Right lobe of liver (tissue), 6 donors: ENCODE measurements at regions not wholly inside any gene's neighbourhood (a gene's known extent, or its start where the extent isn't known, plus 50 kb on each side); places are given as distances from the start of the nearest gene placed in this dataset.
"Not testable (repeated sequence)": the region's sequence is repeated elsewhere in the genome, so short reads cannot be mapped to it uniquely, and the experiment has no call there.

ENCODE experiments used
- ATAC-seq, 4 donors: fragments of 200-7000 bp; cut with Tn5 transposase; one replicate each; pipeline ENCODE4 v1.9.1; 2020; ENCODE audit warnings: mild to moderate bottlenecking in 4 of 4, moderate library complexity in 4 of 4
- DNase-seq, 3 donors: peaks; one replicate each; pipeline ENCODE4 v3.0.0-alpha.2; 2020
- H3K27ac ChIP-seq, 3 donors: fragments of 200-600 bp; one replicate each; pipeline ENCODE4 v1.8.0; 2022
- H3K27me3 ChIP-seq, 2 donors: fragments of 200-600 bp; one replicate each; pipeline ENCODE4 v1.8.0; 2022
- H3K36me3 ChIP-seq, 4 donors: fragments of 200-600 bp; sonication (generic) in 1 of 4; one replicate each; pipeline versions ENCODE4 v1.5.1 to v1.8.0; 2017 to 2022; ENCODE audit warnings: control low read depth in 1 of 4
- H3K4me1 ChIP-seq, 4 donors: fragments of 200-600 bp; sonication (generic) in 1 of 4; one replicate each; pipeline versions ENCODE4 v1.5.1 to v1.8.0; 2017 to 2022; ENCODE audit warnings: control low read depth in 1 of 4
- H3K4me3 ChIP-seq, 3 donors: fragments of 200-600 bp; one replicate each; pipeline ENCODE4 v1.8.0; 2022
- H3K9me3 ChIP-seq, 4 donors: fragments of 200-600 bp; sonication (generic) in 1 of 4; one replicate each; pipeline versions ENCODE4 v1.5.1 to v1.8.0; 2017 to 2022; ENCODE audit warnings: control low read depth in 1 of 4
- CTCF ChIP-seq, 4 donors: fragments of 200-600 bp in 3 of 4; fragments of 450-650 bp in 1 of 4; IDR thresholded peaks; one replicate each; pipeline versions ENCODE4 v1.5.1 to v1.8.0; 2016 to 2022; ENCODE audit warnings: antibody characterized with exemption in 4 of 4, mild to moderate bottlenecking in 2 of 4
- WGBS: methylation state at CpG from one replicate; pipeline ENCODE4 v1.1.6; 2018; ENCODE audit warnings: low coverage, low lambda C conversion rate; ENCODE audit not compliant: insufficient coverage; ENCODE audit errors: missing lambda C conversion rate; 5-methylcytosine and 5-hydroxymethylcytosine counted together
- intact Hi-C, 2 donors: fragments of 100-400 bp; cut with DNase I; formaldehyde crosslinking; loops; one replicate each; pipeline versions ENCODE4 v1.11.2 to v1.14.1; 2022
- donor health status: DM: no; HTN: yes; CAD: no.
- donor health status: DM: no; HTN: no; CAD: no.
- donor health status: DM: no; HTN: no; CAD: no.
- donor health status: DM: no; HTN: yes; CAD: no.
- donor health status: DM: no; HTN: yes; CAD: no.

- ATAC-seq (peak; percentile 52 to 72 (median 62)), DNase-seq (peak; percentile 53 to 68 (median 64))
- H3K4me1 ChIP-seq, intact Hi-C loops, H3K36me3 ChIP-seq, H3K27me3 ChIP-seq, H3K9me3 ChIP-seq, H3K27ac ChIP-seq: not testable (repeated sequence)
- 53% methylated on average over 7 of the region's 48 CpGs for WGBS
- peak; percentile 48 to 67 (median 64) for TF ChIP-seq CTCF (IDR thresholded peaks at IDR 0.05)
- peak overlapping the region in 1 of 3 donors; percentile 33 for H3K4me3 ChIP-seq
These were observed 56.3 kb upstream of the KRTAP5-11 start for GRCh38 chr11:71638801-71639519.

GRCh38 chr11:71639520-71639849, 56.8 kb upstream of the KRTAP5-11 start:
- TF ChIP-seq CTCF (IDR thresholded peaks at IDR 0.05): peak in 1 of 4 donors; percentile 4
- H3K4me3 ChIP-seq: peak overlapping the region in 1 of 3 donors; percentile 33
- H3K4me1 ChIP-seq, H3K27me3 ChIP-seq, H3K36me3 ChIP-seq, H3K9me3 ChIP-seq, H3K27ac ChIP-seq, ATAC-seq, intact Hi-C loops: not testable (repeated sequence)
- WGBS: 0% methylated on average over 2 of the region's 32 CpGs
- peak in 1 of 3 donors; percentile 52 for DNase-seq

- H3K4me1 ChIP-seq, H3K27ac ChIP-seq, H3K4me3 ChIP-seq, ATAC-seq, H3K36me3 ChIP-seq, H3K9me3 ChIP-seq, intact Hi-C loops, H3K27me3 ChIP-seq, DNase-seq: not testable (repeated sequence)
- 5% methylated on average over 4 of the region's 19 CpGs for WGBS
These were observed 57.2 kb upstream of the KRTAP5-11 start for GRCh38 chr11:71639916-71640315.

GRCh38 chr11:71647078-71647477, 64.4 kb upstream of the KRTAP5-11 start:
- ATAC-seq, intact Hi-C loops: not testable (repeated sequence)

GRCh38 chr11:71652998-71653397, 70.3 kb upstream of the KRTAP5-11 start:
- ATAC-seq, H3K27ac ChIP-seq, H3K36me3 ChIP-seq, intact Hi-C loops, DNase-seq, H3K9me3 ChIP-seq, H3K27me3 ChIP-seq, H3K4me3 ChIP-seq, H3K4me1 ChIP-seq: not testable (repeated sequence)
- 50% methylated on average over 2 of the region's 5 CpGs for WGBS

More at GRCh38 chr11:71647078-71647477, 64.4 kb upstream of the KRTAP5-11 start:
- DNase-seq, H3K36me3 ChIP-seq, H3K27ac ChIP-seq, H3K4me1 ChIP-seq, H3K9me3 ChIP-seq, H3K4me3 ChIP-seq, H3K27me3 ChIP-seq: not testable (repeated sequence)
- WGBS: 38% methylated on average over 4 of the region's 5 CpGs

GRCh38 chr11:71654423-71654822, 71.7 kb upstream of the KRTAP5-11 start:
- H3K4me3 ChIP-seq, ATAC-seq, H3K4me1 ChIP-seq, intact Hi-C loops, H3K36me3 ChIP-seq, DNase-seq, H3K27ac ChIP-seq, H3K9me3 ChIP-seq, H3K27me3 ChIP-seq: not testable (repeated sequence)
- WGBS: 42% methylated on average over 2 of the region's 3 CpGs

- intact Hi-C loops, H3K27ac ChIP-seq, H3K9me3 ChIP-seq, H3K27me3 ChIP-seq, DNase-seq, H3K4me1 ChIP-seq, H3K4me3 ChIP-seq, ATAC-seq, H3K36me3 ChIP-seq: not testable (repeated sequence)
- WGBS: 68% methylated on average over 7 of the region's 7 CpGs
These were observed 72.4 kb upstream of the KRTAP5-11 start for GRCh38 chr11:71655041-71655440.

- H3K4me1 ChIP-seq, intact Hi-C loops, H3K27ac ChIP-seq, H3K9me3 ChIP-seq, ATAC-seq, H3K36me3 ChIP-seq, H3K4me3 ChIP-seq, H3K27me3 ChIP-seq, DNase-seq: not testable (repeated sequence)
- WGBS: 46% methylated on average over 2 of the region's 5 CpGs
These were observed 73.8 kb upstream of the KRTAP5-11 start for GRCh38 chr11:71656513-71656912.

GRCh38 chr11:71664941-71665340, 82.3 kb upstream of the KRTAP5-11 start:
- intact Hi-C loops, H3K9me3 ChIP-seq, H3K36me3 ChIP-seq, H3K27ac ChIP-seq, H3K4me1 ChIP-seq, DNase-seq, ATAC-seq, H3K4me3 ChIP-seq, H3K27me3 ChIP-seq: not testable (repeated sequence)
- 43% methylated on average over 1 of the region's 3 CpGs for WGBS

GRCh38 chr11:71698110-71698509, 115.4 kb upstream of the KRTAP5-11 start:
- intact Hi-C loops: not testable (repeated sequence)

More at GRCh38 chr11:71698110-71698509, 115.4 kb upstream of the KRTAP5-11 start:
- H3K36me3 ChIP-seq, H3K27ac ChIP-seq, H3K27me3 ChIP-seq, H3K9me3 ChIP-seq, H3K4me1 ChIP-seq, DNase-seq, ATAC-seq, H3K4me3 ChIP-seq: not testable (repeated sequence)
